Stimulated activated CD4-positive, alpha-beta T cell treated with anti-CD3 and anti-CD28 coated beads, Interleukin-1b, Interleukin-23, amount 100 ng/mL, for 1 hour (primary cell): ENCODE measurements at regions not wholly inside any gene's neighbourhood (a gene's known extent, or its start where the extent isn't known, plus 50 kb on each side); places are given as distances from the start of the nearest gene placed in this dataset.
"Not testable (repeated sequence)": the region's sequence is repeated elsewhere in the genome, so short reads cannot be mapped to it uniquely, and the experiment has no call there.

Experiments used
- DNase-seq, 2 donors: peaks; one replicate each; pipeline ENCODE4 v3.0.0-alpha.2; 2020; ENCODE audit warnings: low read depth in 2 of 2

DNA sequence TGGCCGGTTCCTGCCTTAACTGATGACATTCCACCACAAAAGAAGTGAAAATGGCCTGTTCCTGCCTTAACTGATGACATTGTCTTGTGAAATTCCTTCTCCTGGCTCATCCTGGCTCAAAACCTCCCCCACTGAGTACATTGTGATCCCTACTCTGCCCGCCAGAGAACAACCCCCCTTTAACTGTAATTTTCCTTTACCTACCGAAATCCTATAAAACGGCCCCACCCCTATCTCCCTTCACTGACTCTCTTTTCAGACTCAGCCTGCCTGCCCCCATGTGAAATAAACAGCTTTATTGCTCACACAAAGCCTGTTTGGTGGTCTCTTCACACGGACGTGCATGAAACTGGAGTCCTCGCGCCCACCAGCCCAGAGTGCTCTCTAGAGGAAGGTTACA is 166.5 kb downstream of the ADRA2C start:
- not testable (repeated sequence) for DNase-seq

DNA sequence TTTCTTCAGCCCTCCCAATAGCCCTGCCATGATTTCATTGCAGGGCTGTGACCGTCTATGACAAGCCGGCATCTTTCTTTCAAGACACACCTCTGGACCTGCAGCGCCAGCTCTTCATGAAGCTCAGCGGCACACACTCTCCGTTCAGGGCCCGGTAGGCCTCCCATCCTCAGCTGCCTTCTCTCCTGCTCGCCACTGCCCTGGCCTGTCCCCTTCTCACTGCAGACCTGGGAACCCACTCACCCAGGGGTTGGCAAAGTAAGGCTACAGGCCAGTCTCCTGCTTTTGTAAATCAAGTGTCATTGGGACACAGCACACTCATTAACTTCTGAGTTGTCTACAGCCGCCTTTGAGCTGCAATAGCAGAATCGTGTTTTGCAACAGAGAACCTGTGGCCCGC is 169.2 kb downstream of the ADRA2C start:
- DNase-seq: not testable (repeated sequence)

DNA sequence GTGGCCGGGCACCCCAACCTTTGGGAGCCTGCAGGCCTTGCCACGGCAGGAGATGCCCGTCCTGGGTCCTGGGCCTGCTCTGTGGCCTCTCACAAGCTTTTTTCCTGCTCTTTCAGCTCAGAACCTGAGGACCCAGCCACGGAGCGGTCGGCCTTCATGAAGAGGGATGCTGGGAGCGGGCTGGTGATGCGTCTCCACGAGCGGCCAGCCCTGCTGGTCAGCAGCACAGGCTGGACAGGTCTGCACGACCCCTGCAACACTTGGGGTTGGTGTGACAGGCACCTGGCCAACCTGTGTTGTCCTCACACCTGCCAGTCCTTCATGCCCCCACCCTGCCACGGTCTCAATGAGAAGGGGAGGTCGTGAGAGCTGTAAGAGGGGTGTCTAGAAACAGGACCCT is 170.0 kb downstream of the ADRA2C start:
- no peak for DNase-seq

DNA sequence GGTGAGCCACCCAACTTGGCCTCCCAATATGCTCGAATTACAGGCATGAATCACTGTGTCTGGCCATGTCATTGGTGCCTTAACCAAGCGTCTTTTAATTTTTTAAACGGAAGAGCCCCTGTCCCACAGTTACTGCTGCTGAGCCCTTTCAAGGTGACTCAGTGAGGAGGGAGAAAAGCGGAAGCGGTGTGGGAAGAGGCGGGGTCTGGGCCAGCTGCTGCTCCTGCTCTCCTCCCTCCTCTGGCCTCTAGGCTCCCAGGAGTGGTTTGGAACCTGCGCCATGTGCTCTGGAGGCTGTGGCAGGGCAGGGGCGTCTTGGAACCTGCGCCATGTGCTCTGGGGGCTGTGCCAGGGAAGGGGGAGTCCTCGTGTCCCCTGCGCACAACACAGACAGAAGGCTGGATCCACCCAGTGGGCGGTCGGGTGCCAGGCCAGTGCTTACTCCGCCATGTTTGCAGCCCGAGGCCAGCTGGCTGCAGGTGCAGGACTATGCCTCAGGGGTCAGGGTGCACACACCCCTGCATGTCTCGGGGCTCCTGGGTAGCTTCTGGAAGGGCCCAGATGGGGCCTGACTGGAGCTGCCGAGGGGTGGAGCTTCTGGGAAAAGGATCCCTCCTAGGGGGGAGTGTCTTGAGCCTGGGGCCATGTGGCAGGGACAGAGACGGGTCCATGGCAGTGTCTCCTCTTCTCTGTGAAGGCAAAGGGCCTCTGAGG is 171.8 kb downstream of the ADRA2C start:
- DNase-seq: not testable (repeated sequence)

DNA sequence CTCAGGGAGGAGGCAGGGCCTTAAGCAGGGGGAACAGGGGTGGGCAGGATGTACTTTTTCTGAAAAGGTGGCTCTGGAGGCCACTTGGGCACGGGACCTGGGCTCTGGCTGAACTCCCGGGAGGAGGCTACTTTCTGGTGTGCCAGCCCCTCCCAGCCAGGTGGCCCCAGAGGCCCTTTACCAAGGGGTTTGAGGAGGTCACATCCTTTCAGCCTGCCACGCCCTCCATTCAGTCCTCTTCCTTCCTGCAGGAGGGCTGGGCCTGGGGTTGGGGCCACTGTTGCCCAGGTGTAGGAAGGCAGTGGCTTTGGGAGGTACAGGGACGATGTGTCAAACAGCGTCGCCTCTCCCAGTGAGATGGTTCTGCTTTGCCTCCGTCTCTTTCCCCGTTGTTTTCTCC is 172.5 kb downstream of the ADRA2C start:
- DNase-seq: not testable (repeated sequence)

DNA sequence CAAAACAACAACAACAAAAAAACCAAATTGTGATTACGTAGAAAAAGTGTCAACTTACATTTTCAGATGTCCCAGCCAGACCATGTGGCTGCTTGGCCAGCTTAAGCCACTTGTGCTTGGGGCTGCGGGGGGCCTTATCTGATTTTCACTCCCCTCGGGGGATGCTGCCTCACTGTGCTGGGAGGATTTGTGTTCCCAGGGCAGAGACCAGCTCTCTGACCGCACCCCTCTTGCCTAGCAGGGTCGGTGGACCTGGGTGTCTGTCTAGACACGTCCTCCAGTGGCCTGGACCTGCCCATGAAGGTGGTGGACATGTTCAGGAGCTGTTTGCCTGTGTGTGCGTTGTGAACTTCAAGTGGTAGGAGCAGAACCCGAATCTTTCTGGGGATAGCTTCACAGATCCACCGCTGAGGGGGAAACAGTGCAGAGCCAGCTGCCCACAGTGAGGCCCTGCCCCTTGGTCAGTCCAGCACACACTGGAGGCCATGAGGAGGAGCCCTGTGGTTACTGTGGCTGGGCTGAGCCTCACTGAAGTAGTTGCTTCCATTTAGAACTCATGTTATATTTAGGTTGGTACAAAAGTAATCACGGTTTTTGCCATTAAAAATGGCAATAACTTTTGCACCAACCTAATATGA is 173.9 kb downstream of the ADRA2C start:
- not testable (repeated sequence) for DNase-seq

DNA sequence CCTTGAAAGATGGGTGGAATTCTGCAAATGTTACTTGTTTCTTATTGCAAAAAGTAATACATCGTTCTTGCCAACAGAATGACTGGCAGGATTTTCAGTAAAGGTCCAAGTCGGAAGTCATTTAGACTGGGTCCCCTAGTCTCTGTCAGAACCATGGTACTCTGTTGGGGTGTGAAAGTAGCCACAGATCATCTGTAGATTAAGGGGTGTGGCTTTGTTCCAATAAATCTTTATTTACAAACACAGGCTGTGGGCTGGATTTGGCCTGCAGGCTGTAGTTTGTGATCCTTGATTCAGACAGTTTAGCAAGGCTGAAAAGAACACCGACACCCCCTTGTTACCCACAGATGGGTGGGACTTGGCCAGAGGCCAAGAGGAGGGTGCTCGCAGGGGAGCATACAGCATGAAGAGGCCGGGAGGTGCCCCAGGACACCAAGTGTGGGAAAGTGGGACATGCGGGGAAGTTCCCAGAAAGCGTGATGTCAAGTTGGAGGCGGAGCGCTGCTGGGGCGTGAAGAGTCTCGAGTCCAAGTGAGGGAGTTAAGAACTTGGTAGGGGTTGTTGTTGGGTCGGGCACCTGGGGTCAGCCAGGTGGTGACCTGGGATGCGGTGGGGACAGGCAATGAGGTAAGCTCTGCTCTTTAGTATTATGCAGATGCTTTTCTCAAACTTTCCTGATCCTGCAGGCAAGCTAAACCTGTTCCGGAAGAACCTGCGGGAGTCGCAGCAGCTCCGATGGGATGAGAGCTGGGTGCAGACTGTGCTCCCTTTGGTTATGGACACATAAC is 175.7 kb downstream of the ADRA2C start:
- DNase-seq: not testable (repeated sequence)

DNA sequence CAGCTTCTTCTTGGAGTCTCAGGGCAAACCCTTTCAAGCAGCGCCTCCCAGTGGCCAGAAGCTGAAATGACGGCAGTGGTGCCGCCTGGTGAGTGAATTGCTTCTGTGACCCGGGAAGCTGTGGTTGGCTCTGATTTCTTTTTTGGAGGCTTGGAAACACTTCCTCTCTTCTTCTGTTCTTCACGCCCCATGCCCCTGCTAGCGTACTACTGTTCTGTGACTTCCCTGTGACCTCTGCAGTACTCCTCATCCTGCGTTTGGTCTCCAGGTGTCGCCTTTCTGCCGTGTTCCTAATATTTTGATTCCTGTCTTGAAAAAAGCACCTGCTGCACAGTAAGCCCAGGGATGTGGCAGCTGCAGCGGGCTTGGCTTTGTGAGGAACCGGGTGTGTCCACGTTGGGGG is 176.4 kb downstream of the ADRA2C start:
- DNase-seq: not testable (repeated sequence)

DNA sequence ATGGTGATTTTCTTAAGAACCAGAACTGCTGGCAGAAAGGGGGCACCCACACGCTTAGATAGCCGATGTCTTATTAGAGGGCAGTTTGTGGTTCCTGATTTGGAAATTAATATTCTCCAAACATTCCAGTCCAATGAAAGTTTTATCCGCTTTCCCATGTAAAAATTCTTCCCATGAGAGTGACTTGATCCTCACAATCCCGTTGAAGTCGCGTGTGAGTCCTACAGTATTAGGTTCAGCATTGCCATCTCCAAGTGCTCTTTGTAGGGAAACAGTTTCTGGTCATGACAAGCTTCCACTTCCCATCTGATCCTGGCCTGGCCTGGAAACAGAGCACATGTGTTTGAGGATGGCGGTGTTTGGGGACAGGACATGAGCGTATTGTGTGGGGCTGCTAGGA is 176.9 kb downstream of the ADRA2C start:
- DNase-seq: not testable (repeated sequence)

DNA sequence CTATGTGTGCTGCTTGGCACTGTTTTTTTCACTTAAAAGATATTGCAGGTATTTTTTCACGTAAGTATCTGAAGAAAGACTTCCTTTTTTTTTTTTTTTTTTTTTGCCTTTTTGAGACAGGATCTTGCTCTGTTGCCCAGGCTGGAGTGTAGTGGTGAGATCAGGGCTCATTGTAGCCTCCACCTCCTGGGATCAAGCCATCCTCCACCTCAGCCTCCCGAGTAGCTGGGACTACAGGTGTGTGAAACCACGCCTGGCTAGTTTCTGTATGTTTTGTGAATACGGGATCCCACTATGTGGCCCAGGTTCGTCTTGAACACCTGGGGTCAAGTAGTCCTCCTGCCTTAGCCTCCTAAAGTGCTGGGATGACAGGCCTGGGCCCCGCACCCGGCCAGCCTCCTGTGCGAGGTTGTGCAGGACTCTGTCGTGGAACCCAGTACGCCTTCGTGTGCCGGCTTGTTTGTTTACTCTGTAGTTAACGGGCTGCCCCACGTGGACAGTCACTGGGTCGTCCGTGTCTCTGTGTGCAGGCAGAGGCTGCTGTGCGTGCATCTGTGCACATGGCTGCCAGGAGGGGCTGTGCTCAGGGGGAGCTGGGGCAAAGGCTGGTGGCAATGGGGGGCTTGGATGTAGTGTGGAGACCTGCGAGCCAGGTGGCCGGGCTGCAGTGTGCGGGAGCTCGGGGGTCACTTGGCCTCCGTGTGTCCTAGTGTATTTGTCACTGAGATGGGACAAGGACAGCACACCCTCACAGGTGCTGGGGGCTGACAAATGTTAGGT is 179.5 kb downstream of the ADRA2C start:
- DNase-seq: no peak

DNA sequence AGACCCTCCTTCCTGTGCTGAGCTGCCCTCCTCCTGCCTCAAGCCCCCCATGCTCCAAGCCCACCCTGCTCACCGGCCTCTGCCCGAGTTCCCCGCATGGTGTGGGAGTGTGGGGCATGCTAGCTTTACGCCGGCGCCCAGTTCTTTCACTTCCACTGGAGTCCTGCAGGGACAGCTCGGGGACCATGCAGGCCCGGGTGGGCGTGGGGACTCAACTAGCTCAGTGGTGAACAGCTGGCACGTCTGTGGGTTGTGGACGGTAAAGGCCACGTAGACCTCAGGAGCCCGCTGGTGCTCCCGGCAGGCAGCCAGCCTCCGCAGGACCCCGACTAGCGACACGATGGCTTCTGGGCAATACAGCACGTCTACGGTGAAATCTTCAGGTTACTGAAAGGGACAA is 180.4 kb downstream of the ADRA2C start:
- DNase-seq: not testable (repeated sequence)

DNA sequence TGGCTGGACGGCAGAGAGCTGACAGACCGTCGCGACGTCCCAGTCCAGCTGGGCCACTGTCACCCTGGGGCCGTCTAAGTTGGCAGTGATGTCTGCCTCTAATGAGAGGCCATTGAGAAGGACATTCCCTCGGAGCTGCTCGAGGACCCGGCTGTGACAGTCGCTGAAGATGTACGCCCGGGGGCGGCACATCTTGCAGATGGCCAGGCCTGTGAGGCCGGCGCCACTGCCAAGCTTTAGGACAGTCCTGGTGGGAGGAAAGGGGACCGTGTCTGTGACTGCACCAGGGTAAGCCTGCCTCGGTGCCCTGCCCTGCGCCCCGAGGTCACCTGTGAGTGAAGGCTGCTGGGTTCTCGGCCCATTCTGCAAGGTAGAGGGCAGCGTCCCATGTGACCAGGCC is 181.6 kb downstream of the ADRA2C start:
- not testable (repeated sequence) for DNase-seq

DNA sequence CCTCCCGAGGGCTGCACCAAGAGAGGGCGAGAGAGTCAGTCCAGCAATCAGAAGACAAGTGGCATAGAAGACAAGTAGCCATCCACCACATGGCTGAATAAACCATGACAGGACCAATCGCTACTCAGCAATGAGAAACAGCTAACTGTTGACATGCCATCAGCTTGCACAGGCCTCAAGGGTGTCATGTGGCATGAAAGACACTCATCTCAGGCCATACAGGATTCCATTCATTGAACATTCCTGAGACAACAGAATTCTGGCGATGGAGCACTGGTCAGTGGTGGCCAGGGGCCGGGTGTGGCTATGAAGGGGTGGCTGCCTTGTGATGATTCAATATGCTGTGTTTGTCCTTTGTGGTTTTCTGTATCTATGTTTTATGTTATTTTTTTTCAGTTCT is 182.0 kb downstream of the ADRA2C start:
- not testable (repeated sequence) for DNase-seq

DNA sequence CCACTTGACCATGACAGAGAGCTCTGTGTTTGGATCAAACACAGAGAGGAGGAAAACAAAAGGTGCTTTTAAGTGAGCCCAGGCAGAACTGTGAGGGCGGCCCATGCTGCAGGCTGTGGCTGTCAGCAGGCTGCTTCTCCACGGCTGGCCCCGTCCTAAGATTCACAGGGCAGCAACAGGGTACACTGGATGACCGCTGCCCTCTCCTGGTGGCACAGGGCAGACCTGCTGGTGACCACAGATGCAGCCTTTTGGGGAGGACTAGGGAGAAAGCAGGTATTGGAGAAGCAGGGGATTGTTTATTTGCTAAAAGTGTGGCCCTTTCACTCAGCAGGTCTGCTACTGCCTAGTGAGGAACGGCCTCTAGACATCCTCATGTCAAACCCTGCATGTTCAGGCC is 183.7 kb downstream of the ADRA2C start:
- DNase-seq: not testable (repeated sequence)

DNA sequence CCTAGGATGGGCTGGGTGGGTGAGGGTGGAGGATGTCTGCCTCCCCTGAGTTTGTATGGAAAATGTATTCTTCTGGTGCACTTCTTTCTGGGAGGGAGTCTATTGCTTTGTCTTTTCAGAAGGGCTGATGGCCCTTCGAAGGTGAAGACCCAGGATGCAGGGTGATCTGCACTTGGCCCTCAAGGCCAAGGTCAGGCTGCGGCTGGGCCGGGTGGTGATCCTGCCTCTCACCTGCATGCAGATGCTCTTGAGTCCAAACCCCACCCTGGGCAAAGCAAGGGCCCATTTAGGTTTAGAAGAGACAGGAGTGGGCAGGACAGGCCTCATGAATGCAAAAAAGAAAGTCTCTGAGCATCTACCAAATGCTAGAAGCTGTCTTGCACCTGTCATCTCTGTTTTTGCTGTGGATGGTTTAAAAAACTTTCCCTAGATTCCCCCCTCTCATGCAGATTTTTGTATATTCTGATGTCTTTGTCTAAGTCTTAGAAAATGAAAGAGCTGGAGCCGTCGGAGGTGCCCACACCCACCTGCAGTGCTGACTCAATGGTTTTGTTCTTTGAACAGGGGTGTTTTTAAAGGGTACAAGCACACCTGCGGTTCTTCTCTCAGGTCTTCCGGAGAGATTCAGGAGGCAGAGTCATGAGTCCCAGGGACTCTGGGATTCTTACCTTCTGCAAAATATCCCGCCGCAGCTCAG is 186.4 kb downstream of the ADRA2C start:
- DNase-seq: not testable (repeated sequence)

DNA sequence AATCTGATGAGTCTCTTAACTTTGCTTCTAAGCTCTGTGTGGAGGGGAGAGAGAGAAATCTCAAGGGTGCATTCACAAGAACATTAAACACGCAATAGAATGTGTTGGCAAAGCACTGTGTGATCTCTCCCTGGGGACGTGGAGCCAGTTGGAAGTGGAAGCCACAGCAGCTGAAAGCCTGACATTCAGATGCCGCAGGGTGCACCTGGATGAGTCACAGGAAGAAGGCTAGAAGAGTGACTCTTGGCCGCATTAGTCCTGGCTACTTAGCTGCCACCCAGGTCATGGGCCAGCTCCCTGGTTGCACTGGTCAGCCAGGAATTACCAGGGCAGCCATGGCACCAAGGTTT is 186.9 kb downstream of the ADRA2C start:
- not testable (repeated sequence) for DNase-seq

DNA sequence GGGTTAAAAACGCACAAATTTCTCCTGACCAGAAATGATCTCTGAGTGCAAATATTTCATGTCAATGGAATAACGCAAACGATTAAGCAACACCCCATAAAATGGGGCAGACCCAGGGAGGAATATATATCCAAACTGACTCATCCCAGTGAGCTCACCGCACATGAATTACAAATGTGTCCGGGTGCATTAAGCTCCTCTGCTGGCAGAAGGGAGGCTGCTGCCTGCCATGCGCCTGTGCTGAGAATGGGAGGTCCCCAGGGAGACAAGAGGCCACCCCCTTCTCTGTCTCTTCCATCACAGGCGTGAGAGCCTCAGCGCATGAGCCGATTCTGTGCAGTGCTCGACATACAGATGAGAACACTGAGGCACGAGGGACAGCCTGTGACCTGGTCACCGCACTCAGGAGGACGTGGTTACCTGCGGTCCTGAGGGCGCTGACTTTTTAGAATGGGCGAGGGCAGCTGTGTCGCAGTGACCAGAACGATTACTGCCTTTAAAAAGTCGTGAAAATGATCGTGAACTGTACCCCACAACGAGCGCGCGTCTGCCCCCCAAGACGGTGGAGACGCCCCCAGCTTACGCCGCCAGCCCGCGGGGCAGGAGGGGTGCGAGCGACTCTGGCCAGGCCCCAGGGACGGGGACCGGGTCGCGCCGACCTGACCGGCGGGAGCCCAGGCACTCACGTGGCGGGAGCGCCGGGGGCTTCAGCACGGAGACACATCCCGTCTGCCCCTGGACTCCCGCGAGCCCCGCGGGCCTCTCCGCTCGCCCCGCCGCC is 188.5 kb downstream of the ADRA2C start:
- DNase-seq: peak in 1 of 2 donors; percentile 40

DNA sequence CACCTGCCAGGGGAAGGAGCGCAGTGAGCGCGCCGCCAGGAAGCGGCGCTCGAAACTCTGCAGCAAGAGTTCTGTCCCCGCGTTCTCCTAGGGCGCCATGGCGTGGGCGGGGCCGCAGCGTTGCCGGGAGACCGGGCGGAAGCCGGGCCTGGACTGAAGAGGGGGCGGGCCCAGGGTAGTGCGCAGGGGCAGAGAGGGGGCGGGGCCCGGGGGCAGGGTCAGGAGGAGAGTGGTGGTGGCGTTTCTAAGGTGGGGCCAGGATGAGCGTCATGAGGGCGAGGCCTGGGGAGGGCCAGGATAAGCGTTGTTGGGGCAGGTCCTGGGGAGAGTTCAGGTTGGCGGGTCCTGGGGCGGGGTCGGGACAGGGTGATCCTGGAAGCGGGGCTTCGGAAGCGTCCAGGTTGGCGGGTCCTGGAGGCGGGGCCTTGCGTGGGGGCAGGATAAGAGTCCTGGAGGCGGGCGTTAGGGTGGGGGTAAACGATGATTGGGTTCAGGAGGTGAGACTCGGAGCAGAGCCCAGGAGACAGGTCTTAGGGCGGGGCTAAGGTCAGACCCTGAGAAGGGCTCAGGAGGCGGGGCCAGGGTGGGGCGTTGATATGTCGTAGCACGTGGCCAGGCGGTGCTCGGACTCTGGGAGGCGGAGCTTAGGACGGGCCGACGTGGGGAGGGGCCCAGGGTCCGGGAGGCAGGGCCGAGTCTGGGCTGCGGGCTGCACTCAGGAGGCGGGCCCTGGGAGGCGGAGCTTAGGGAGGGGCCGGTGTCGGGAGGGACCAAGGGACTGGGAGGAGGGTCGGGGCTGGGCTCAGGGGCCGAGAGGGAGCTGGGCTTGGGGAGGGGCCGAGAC is 189.4 kb downstream of the ADRA2C start:
- DNase-seq: peak; percentile 97 to 99

DNA sequence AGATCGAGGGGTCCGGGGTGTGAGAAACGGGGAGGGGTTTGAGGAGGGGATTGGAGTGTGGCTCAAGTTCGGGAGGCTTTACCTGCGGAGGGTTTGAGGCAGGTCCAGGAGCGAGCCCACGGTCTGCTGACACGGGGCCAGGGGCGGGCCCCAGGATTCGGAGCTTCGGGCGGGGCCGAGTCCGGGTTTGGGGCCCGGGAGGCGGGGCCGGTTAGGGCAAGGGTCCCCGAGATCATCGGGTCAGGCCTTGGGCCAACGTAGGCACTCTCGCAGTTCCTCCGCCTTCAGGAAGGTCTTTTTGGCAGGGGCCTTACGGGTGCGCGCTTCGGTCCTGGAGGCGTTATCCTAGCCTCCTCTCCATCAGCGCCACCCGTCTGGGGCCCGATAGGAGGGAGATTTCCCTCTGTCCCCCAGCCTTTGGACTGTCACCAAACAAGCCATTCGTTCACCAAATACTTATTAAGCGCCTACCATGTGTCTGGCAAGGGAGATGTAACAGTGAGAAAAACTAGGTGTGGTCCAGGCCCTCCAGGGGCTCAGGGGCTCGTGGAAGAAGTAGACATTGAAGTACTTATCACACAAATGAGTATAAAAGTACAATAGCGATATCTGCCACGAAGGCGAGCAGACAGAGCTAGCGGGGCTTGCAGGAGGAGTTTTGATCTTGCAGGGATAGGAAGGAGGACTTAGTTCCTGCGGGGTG is 190.1 kb downstream of the ADRA2C start:
- not testable (repeated sequence) for DNase-seq
